Keratinocyte (primary cell): ENCODE measurements at regions not wholly inside any gene's neighbourhood (a gene's known extent, or its start where the extent isn't known, plus 50 kb on each side); places are given as distances from the start of the nearest gene placed in this dataset.

Source experiments
- DNase-seq: peaks from one replicate; pipeline ENCODE4 v3.0.0-alpha.2; 2011; ENCODE audit warnings: low read depth, missing footprints, low spot score
- FAIRE-seq: peaks from 2 replicates; lab custom pipeline; 2011; peaks lifted over from hg19 to GRCh38; lab: Jason Lieb, UNC
- H2AFZ ChIP-seq: 2 replicates; pipeline ENCODE4 v1.6.0; 2012; ENCODE audit warnings: low read length, control low read depth, inconsistent platforms; ENCODE audit not compliant: control insufficient read depth
- H3K27ac ChIP-seq: 2 replicates; pipeline ENCODE4 v1.5.1; 2011; ENCODE audit warnings: low read length; ENCODE audit not compliant: control insufficient read depth, insufficient read depth
- H3K27me3 ChIP-seq: 3 replicates; pipeline ENCODE4 v1.6.0; 2011; ENCODE audit warnings: low read length; ENCODE audit not compliant: control insufficient read depth, insufficient read depth; ENCODE audit errors: extremely low read depth
- H3K36me3 ChIP-seq, 2 experiments: 2 replicates in 1 of 2; 3 replicates in 1 of 2; pipeline ENCODE4 v1.5.1; 2011; ENCODE audit warnings: low read length in 2 of 2, mild to moderate bottlenecking in 1 of 2; ENCODE audit not compliant: control insufficient read depth in 2 of 2, insufficient read depth in 2 of 2; ENCODE audit errors: extremely low read depth in 1 of 2
- H3K4me1 ChIP-seq: 3 replicates; pipeline ENCODE4 v1.5.1; 2011; ENCODE audit warnings: low read length; ENCODE audit not compliant: control insufficient read depth, insufficient read depth; ENCODE audit errors: extremely low read depth
- H3K4me2 ChIP-seq: 3 replicates; pipeline ENCODE4 v1.6.0; 2011; ENCODE audit warnings: low read depth, low read length; ENCODE audit not compliant: control insufficient read depth, insufficient read depth; ENCODE audit errors: extremely low read depth
- H3K4me3 ChIP-seq, 3 experiments: fragments of 200-600 bp in 1 of 3; sonication (generic) in 1 of 3; 2 replicates in 2 of 3; 3 replicates in 1 of 3; pipeline ENCODE4 v1.5.1; 2011 to 2016; ENCODE audit warnings: low read length in 3 of 3, mild to moderate bottlenecking in 3 of 3, control low read depth in 2 of 3, inconsistent platforms in 1 of 3, low read depth in 1 of 3, mixed read lengths in 1 of 3, mixed run types in 1 of 3, moderate library complexity in 1 of 3; ENCODE audit not compliant: control insufficient read depth in 2 of 3, insufficient read depth in 2 of 3; ENCODE audit errors: extremely low read depth in 1 of 3
- H3K79me2 ChIP-seq: 2 replicates; pipeline ENCODE4 v1.6.0; 2012; ENCODE audit warnings: low read length; ENCODE audit not compliant: control insufficient read depth, insufficient read depth
- H3K9ac ChIP-seq: 3 replicates; pipeline ENCODE4 v1.6.0; 2011; ENCODE audit warnings: low read length; ENCODE audit not compliant: control insufficient read depth, insufficient read depth; ENCODE audit errors: extremely low read depth
- H3K9me1 ChIP-seq: 3 replicates; pipeline ENCODE4 v1.6.0; 2011; ENCODE audit warnings: low read length; ENCODE audit not compliant: control insufficient read depth, insufficient read depth; ENCODE audit errors: extremely low read depth
- H3K9me3 ChIP-seq: 2 replicates; pipeline ENCODE4 v1.5.1; 2012; ENCODE audit warnings: low read depth, low read length; ENCODE audit not compliant: control insufficient read depth
- H4K20me1 ChIP-seq: 3 replicates; pipeline ENCODE4 v1.6.0; 2011; ENCODE audit warnings: low read length; ENCODE audit not compliant: control insufficient read depth, insufficient read depth; ENCODE audit errors: extremely low read depth
- CTCF ChIP-seq, 3 experiments: IDR thresholded peaks in 1 of 3; conservative IDR thresholded peaks in 1 of 3; optimal IDR thresholded peaks in 1 of 3; 2 replicates in 2 of 3; 3 replicates in 1 of 3; pipeline versions ENCODE3 to v1.5.1; 2011; ENCODE audit warnings: low read length in 3 of 3, mild to moderate bottlenecking in 3 of 3, moderate library complexity in 2 of 3, control low read depth in 1 of 3, inconsistent platforms in 1 of 3; ENCODE audit not compliant: insufficient read depth in 2 of 3; ENCODE audit errors: extremely low read depth in 1 of 3
- EZH2 ChIP-seq: IDR thresholded peaks from one replicate; pipeline ENCODE4 v1.6.1; 2012; ENCODE audit warnings: inconsistent platforms, mild to moderate bottlenecking, low read length, moderate library complexity
- dilution Hi-C: fragments of 300-500 bp; cut with MboI; formaldehyde crosslinking; loops from one replicate; pipeline ENCODE4 v1.7.0; 2020; ENCODE audit warnings: low sequenced_read_pairs; ENCODE audit not compliant: extremely low pct_ligation_motif_present

GRCh38 chr16:54203384-54203783, 83.2 kb downstream of the IRX3 start:
- H3K79me2 ChIP-seq: no peaks in the 10 kb centered on the region
- H3K36me3 ChIP-seq: no peaks in the 10 kb centered on the region
- H3K4me3 ChIP-seq: no peak overlapping the region
- no peak overlapping the region for H3K9ac ChIP-seq
- no peaks in the 10 kb centered on the region for H3K9me3 ChIP-seq
- no peak for DNase-seq
- H3K4me1 ChIP-seq: no peaks in the 10 kb centered on the region
- H3K4me2 ChIP-seq: no peak overlapping the region
- peaks cover 17% of the 10 kb centered on the region for H3K27me3 ChIP-seq
- H4K20me1 ChIP-seq: no peaks in the 10 kb centered on the region
- dilution Hi-C loops: no loop called here
- H2AFZ ChIP-seq: no peak overlapping the region
- no peaks in the 10 kb centered on the region for H3K9me1 ChIP-seq
- no peak for FAIRE-seq
- TF ChIP-seq CTCF (optimal IDR thresholded peaks at IDR 0.05 in 1 of 3, IDR thresholded peaks at IDR 0.05 in 1 of 3, conservative IDR thresholded peaks at IDR 0.05 in 1 of 3; ENCODE audit: extremely low read depth in 1 of 3, insufficient read depth in 2 of 3, low read length in 3 of 3) (no peak), EZH2 (no peak)
- H3K27ac ChIP-seq: no peak overlapping the region
